Smooth muscle cell (in vitro differentiated cells): ENCODE measurements at regions not wholly inside any gene's neighbourhood (a gene's known extent, or its start where the extent isn't known, plus 50 kb on each side); places are given as distances from the start of the nearest gene placed in this dataset.

Source experiments
- DNase-seq: peaks from one replicate; lab custom pipeline; 2025; ENCODE audit not compliant: unreplicated experiment; lab: John Stamatoyannopoulos, UW
- H2AFZ ChIP-seq: fragments of 200-600 bp; sonication (generic); 2 replicates; pipeline ENCODE4 v1.6.0; 2016; ENCODE audit warnings: antibody characterized with exemption, low read depth, mild to moderate bottlenecking
- H3F3A ChIP-seq: fragments of 200-600 bp; sonication (generic); 2 replicates; pipeline ENCODE4 v1.6.0; 2017; ENCODE audit warnings: antibody characterized with exemption, low read depth
- H3K27ac ChIP-seq: fragments of 200-600 bp; sonication (generic); 2 replicates; pipeline ENCODE4 v1.5.1; 2016; ENCODE audit warnings: low read depth, mild to moderate bottlenecking
- H3K27me3 ChIP-seq: fragments of 200-600 bp; sonication (generic); 2 replicates; pipeline ENCODE4 v1.6.1; 2016; ENCODE audit warnings: low read depth, mild to moderate bottlenecking
- H3K36me3 ChIP-seq: fragments of 200-600 bp; sonication (generic); 2 replicates; pipeline ENCODE4 v1.5.1; 2016; ENCODE audit warnings: low read depth
- H3K4me1 ChIP-seq: fragments of 200-600 bp; sonication (generic); 2 replicates; pipeline ENCODE4 v1.5.1; 2016; ENCODE audit warnings: low read depth
- H3K4me2 ChIP-seq: fragments of 200-600 bp; sonication (generic); 2 replicates; pipeline ENCODE4 v1.6.0; 2016; ENCODE audit warnings: mild to moderate bottlenecking
- H3K4me3 ChIP-seq: fragments of 200-600 bp; sonication (generic); 2 replicates; pipeline ENCODE4 v1.5.1; 2016; ENCODE audit warnings: mild to moderate bottlenecking
- H3K79me2 ChIP-seq: fragments of 200-600 bp; sonication (generic); 2 replicates; pipeline ENCODE4 v1.6.0; 2016; ENCODE audit warnings: low read depth, mild to moderate bottlenecking
- H3K9ac ChIP-seq: fragments of 200-600 bp; sonication (generic); 2 replicates; pipeline ENCODE4 v1.6.0; 2016; ENCODE audit warnings: low read depth
- H3K9me3 ChIP-seq: fragments of 200-600 bp; sonication (generic); replicated peaks from 2 replicates; pipeline ENCODE4 v1.5.1; 2016; ENCODE audit warnings: low read depth
- H4K20me1 ChIP-seq: fragments of 200-600 bp; sonication (generic); 2 replicates; pipeline ENCODE4 v1.6.0; 2016; ENCODE audit warnings: low read depth
- WGBS: methylation state at CpG from one replicate; pipeline ENCODE4 v1.1.7; 2016; ENCODE audit warnings: low lambda C conversion rate; 5-methylcytosine and 5-hydroxymethylcytosine counted together
- TF ChIP-seq, protein P1 (sequence below): fragments of 200-600 bp; sonication (generic); IDR thresholded peaks from 2 replicates; pipeline ENCODE4 v1.5.1; 2017; ENCODE audit warnings: borderline replicate concordance, mild to moderate bottlenecking, antibody characterized with exemption; ENCODE audit not compliant: insufficient read depth, poor library complexity, severe bottlenecking

GRCh38 chr7:63040966-63041610, 957.6 kb upstream of the ZNF722 start:
- Histone ChIP-seq H3K27ac (no peak overlapping the region), H3K4me2 (no peak overlapping the region), H3K4me1 (no peaks in the 10 kb centered on the region), H3K9ac (no peak overlapping the region), H3K9me3 (peaks cover 35% of the 10 kb centered on the region), H3K27me3 (no peaks in the 10 kb centered on the region), H2AFZ (no peak overlapping the region), H4K20me1 (no peaks in the 10 kb centered on the region), H3F3A (no peaks in the 10 kb centered on the region), H3K79me2 (no peaks in the 10 kb centered on the region), H3K36me3 (no peaks in the 10 kb centered on the region), H3K4me3 (no peak overlapping the region)
- DNase-seq: no peak
- 76% methylated on average over 12 of the region's 12 CpGs for WGBS
- TF ChIP-seq, protein P1, sequence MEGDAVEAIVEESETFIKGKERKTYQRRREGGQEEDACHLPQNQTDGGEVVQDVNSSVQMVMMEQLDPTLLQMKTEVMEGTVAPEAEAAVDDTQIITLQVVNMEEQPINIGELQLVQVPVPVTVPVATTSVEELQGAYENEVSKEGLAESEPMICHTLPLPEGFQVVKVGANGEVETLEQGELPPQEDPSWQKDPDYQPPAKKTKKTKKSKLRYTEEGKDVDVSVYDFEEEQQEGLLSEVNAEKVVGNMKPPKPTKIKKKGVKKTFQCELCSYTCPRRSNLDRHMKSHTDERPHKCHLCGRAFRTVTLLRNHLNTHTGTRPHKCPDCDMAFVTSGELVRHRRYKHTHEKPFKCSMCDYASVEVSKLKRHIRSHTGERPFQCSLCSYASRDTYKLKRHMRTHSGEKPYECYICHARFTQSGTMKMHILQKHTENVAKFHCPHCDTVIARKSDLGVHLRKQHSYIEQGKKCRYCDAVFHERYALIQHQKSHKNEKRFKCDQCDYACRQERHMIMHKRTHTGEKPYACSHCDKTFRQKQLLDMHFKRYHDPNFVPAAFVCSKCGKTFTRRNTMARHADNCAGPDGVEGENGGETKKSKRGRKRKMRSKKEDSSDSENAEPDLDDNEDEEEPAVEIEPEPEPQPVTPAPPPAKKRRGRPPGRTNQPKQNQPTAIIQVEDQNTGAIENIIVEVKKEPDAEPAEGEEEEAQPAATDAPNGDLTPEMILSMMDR: no peak

DNA sequence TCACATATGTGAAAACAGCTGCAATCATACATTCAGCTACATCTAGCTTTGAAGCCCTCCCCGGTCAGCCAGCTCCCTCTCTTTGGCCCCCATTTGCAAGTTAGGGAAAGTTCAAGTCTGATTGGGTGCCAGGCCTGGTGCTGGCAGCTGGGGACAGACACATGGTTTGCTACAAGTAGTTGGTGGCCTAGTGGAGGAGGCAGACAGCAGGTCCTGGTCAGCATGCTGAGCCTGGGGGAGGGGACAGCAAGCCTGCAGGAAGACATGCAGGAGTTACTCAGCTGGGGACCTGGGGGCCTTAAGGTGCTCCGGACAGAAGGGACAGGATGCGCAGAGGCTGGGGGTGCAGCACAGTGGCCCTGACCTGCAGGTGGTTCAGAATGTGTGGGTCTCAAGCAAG, 956.9 kb upstream of the ZNF722 start:
- Histone ChIP-seq H3K27me3 (no peaks in the 10 kb centered on the region), H3K9me3 (peaks cover 35% of the 10 kb centered on the region), H3K27ac (no peak overlapping the region), H4K20me1 (no peaks in the 10 kb centered on the region), H3K36me3 (no peaks in the 10 kb centered on the region), H3K4me3 (no peak overlapping the region), H2AFZ (no peak overlapping the region), H3F3A (no peaks in the 10 kb centered on the region), H3K9ac (no peak overlapping the region), H3K4me2 (no peak overlapping the region), H3K79me2 (no peaks in the 10 kb centered on the region), H3K4me1 (no peaks in the 10 kb centered on the region)
- TF ChIP-seq, protein P1: no peak
- no peak for DNase-seq
- WGBS: 80% methylated on average over 3 of the region's 3 CpGs

DNA sequence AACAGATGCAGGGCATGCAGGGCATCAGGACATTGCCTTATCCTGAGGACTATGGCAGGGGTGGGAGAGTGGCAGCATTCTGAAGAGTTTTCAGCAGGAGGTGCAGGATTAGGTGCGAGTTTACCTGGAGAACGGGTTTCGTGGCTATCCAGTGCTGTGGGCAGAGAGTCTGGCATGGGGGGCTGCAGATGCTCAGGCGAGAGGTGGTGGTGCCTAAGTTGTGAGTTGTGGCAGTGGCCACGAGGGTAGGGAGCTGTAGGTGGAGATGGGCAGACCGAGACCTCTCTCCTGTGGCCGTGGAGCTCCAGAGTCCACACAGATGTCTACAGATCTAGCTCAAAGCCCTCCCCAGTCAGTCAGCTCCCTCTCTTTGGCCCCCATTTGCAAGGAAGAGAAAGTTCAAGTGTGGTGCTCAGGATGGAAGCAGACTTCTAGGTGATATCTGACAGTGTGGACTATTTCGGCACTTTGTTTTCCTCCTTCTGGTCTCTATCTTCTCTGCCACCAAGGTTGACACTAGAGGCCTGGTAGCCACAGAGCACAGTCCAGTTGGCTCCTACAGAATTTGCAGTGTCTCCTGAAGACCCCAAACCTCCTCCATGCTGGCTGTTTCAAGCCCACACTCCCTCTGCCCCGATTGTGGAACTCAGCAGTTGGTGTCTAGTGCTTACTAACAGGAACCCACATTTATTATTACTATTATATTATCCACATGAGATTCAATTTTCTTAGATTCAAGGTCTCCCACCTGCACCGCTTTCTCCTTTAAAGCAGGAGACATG, 955.7 kb upstream of the ZNF722 start:
- H3K9ac ChIP-seq: no peak overlapping the region
- no peak overlapping the region for H3K27ac ChIP-seq
- H3K4me1 ChIP-seq: no peaks in the 10 kb centered on the region
- H3K36me3 ChIP-seq: no peaks in the 10 kb centered on the region
- TF ChIP-seq, protein P1: no peak
- H3K4me2 ChIP-seq: no peak overlapping the region
- H2AFZ ChIP-seq: no peak overlapping the region
- H3K4me3 ChIP-seq: no peak overlapping the region
- no peaks in the 10 kb centered on the region for H4K20me1 ChIP-seq
- 57% methylated on average over 10 of the region's 10 CpGs for WGBS
- no peaks in the 10 kb centered on the region for H3K27me3 ChIP-seq
- DNase-seq: no peak
- no peaks in the 10 kb centered on the region for H3F3A ChIP-seq
- H3K79me2 ChIP-seq: no peaks in the 10 kb centered on the region
- H3K9me3 ChIP-seq: peaks cover 27% of the 10 kb centered on the region
